ENCODE measurements at regions not wholly inside any gene's neighbourhood (a gene's known extent, or its start where the extent isn't known, plus 50 kb on each side); places are given as distances from the start of the nearest gene placed in this dataset.

DNA sequence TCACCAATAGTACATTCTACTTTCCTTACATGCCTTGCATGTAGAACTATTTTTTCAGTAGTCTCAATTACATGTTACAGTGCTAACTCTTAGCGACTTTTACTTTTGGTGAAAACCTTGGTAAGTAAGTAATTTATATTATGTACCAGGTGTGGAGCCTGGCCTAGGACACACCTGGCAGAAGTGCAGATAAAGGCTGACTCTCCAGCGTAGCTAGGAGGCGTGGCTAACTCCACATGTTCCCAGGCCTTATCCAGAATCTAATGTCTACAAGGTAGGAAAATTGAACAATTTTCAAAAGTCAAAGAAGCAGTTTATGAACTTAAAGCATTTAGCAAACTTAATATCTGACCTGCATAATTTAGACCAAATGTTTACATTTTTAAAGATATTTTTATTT, 157.4 kb downstream of the DHRS2 start:
- H3K4me3 ChIP-seq = no peak overlapping the region
- no peaks in the 10 kb centered on the region for H3K4me1 ChIP-seq
- no peaks in the 10 kb centered on the region for H3K9me3 ChIP-seq
- no peak for TF ChIP-seq POLR2A (IDR thresholded peaks at IDR 0.05)
- TF ChIP-seq, protein P1, sequence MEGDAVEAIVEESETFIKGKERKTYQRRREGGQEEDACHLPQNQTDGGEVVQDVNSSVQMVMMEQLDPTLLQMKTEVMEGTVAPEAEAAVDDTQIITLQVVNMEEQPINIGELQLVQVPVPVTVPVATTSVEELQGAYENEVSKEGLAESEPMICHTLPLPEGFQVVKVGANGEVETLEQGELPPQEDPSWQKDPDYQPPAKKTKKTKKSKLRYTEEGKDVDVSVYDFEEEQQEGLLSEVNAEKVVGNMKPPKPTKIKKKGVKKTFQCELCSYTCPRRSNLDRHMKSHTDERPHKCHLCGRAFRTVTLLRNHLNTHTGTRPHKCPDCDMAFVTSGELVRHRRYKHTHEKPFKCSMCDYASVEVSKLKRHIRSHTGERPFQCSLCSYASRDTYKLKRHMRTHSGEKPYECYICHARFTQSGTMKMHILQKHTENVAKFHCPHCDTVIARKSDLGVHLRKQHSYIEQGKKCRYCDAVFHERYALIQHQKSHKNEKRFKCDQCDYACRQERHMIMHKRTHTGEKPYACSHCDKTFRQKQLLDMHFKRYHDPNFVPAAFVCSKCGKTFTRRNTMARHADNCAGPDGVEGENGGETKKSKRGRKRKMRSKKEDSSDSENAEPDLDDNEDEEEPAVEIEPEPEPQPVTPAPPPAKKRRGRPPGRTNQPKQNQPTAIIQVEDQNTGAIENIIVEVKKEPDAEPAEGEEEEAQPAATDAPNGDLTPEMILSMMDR (IDR thresholded peaks at IDR 0.05) = no peak
- H3K27ac ChIP-seq = no peak overlapping the region
- intact Hi-C loops (cut with DNase I; ENCODE audit: low total_unique reads) = no loop called here
- H3K36me3 ChIP-seq = no peaks in the 10 kb centered on the region
- H3K27me3 ChIP-seq = no peaks in the 10 kb centered on the region
- no peak for DNase-seq

DNA sequence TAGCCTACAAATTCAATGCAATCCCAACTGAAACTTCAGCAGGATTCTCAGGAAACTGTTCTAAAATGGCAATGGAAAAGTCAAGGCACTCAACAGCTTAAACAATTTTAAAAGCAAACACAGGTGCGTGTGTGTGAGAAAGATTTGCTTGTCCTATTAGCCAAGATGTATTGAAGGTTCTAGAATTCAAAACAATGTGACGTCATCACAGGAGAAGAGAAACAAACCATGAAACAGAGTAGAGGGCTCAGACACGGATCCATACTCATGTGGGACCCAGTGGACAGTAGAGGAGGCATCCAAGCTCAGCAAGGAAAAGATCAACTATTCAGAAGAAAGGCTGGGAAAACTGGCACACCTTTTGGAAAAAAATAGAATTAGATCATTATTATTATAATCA, 152.8 kb upstream of the DHRS4 start:
- intact Hi-C loops (cut with DNase I; ENCODE audit: low total_unique reads) = no loop called here
- no peaks in the 10 kb centered on the region for H3K36me3 ChIP-seq
- DNase-seq = no peak
- H3K27me3 ChIP-seq = no peaks in the 10 kb centered on the region
- no peak for TF ChIP-seq POLR2A (IDR thresholded peaks at IDR 0.05)
- TF ChIP-seq, protein P1 (IDR thresholded peaks at IDR 0.05) = no peak
- H3K9me3 ChIP-seq = no peaks in the 10 kb centered on the region
- H3K27ac ChIP-seq = no peak overlapping the region
- H3K4me3 ChIP-seq = no peak overlapping the region
- no peaks in the 10 kb centered on the region for H3K4me1 ChIP-seq

DNA sequence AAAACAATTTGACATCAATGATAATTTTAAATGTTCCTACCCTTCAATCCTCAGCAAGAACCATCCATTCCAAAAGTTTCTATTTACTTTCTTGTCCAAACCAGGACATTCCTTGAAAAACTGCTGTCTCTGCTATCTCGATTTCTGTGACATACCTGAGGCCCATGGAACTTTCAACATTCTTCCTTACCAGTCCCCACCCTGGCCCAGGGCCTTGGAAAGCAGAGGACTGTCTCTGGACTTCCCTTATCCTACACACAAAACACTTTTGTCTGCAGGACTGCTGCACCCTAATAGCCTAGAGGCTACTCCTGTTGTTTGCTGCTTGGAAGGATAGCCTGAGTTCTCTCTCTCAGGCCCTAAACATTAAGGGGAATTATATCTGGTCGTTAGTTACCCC, 151.8 kb upstream of the DHRS4 start:
- Histone ChIP-seq H3K36me3 (no peaks in the 10 kb centered on the region), H3K4me3 (no peak overlapping the region), H3K27me3 (no peaks in the 10 kb centered on the region), H3K27ac (no peak overlapping the region), H3K9me3 (peaks cover 0 to 4% of the 10 kb centered on the region in 2 donors), H3K4me1 (no peaks in the 10 kb centered on the region)
- intact Hi-C loops (cut with DNase I; ENCODE audit: low total_unique reads) = no loop called here
- TF ChIP-seq, protein P1 (IDR thresholded peaks at IDR 0.05) = no peak
- TF ChIP-seq POLR2A (IDR thresholded peaks at IDR 0.05) = no peak
- no peak for DNase-seq

DNA sequence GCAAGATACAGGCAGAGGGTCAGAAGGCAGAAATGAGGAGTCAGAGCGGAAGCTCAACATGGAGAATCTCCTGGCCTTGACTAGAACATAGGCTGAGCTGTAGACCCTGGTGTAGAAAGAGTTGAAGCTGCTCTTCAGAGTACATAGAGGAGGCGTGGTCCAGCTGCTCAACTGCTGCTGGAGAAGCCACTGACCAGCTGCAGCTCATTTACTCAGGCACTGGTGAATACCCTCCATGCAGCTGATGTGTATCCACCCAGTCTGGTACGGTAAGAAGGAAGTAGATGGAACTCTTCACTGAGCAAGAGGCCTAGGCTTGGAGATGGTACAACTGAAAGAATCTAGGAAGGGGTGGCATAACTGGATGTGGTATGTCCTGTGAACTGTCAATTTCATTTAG, 148.8 kb upstream of the DHRS4 start:
- Histone ChIP-seq H3K4me1 (no peaks in the 10 kb centered on the region), H3K4me3 (no peak overlapping the region), H3K36me3 (no peaks in the 10 kb centered on the region), H3K27ac (no peak overlapping the region), H3K27me3 (no peaks in the 10 kb centered on the region), H3K9me3 (peaks cover 0 to 4% of the 10 kb centered on the region in 2 donors)
- intact Hi-C loops (cut with DNase I; ENCODE audit: low total_unique reads) = no loop called here
- TF ChIP-seq, protein P1 (IDR thresholded peaks at IDR 0.05) = no peak
- TF ChIP-seq POLR2A (IDR thresholded peaks at IDR 0.05) = no peak
- DNase-seq = no peak

DNA sequence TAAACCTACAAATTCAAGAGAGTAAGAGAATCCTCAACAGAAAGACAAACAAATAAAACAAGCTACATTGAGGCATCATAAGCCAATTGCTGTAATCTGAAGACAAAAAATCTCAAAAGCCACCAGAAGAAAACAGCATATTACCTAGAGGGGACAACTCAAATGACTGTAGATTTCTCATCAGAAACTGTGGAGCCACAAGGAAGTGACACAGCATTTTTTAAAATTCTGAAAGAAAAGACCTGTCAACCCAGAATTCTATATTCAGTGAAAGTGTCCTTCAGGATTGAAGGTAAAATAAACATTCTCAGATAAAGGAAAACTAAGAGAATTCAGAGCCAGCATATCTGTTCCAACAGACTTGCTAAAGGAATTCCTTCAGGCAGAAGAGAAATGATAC, 147.8 kb upstream of the DHRS4 start:
- no peak for DNase-seq
- H3K4me3 ChIP-seq = no peak overlapping the region
- TF ChIP-seq, protein P1 (IDR thresholded peaks at IDR 0.05) = no peak
- TF ChIP-seq POLR2A (IDR thresholded peaks at IDR 0.05) = no peak
- no peaks in the 10 kb centered on the region for H3K36me3 ChIP-seq
- H3K9me3 ChIP-seq = peaks cover 0 to 4% of the 10 kb centered on the region in 2 donors
- no peak overlapping the region for H3K27ac ChIP-seq
- H3K4me1 ChIP-seq = no peaks in the 10 kb centered on the region
- H3K27me3 ChIP-seq = no peaks in the 10 kb centered on the region
- intact Hi-C loops (cut with DNase I; ENCODE audit: low total_unique reads) = no loop called here

Data from uterus (tissue), 3 donors.